Mammary epithelial cell (primary cell): ENCODE measurements at regions not wholly inside any gene's neighbourhood (a gene's known extent, or its start where the extent isn't known, plus 50 kb on each side); places are given as distances from the start of the nearest gene placed in this dataset.

ENCODE experiments used
- EZH2 ChIP-seq: IDR thresholded peaks from 2 replicates; pipeline ENCODE4 v1.6.1; 2012; ENCODE audit warnings: low read length, inconsistent platforms, borderline replicate concordance
- TF ChIP-seq, protein P1 (sequence below), 2 donors: IDR thresholded peaks in 1 of 2; conservative IDR thresholded peaks in 1 of 2; 2 replicates each; pipeline ENCODE4 v1.5.1; 2011 to 2012; ENCODE audit warnings: inconsistent platforms in 2 of 2, low read length in 2 of 2, mild to moderate bottlenecking in 2 of 2, control low read depth in 1 of 2, low read depth in 1 of 2; ENCODE audit not compliant: insufficient read depth in 1 of 2; ENCODE audit errors: extremely low read depth in 1 of 2

DNA sequence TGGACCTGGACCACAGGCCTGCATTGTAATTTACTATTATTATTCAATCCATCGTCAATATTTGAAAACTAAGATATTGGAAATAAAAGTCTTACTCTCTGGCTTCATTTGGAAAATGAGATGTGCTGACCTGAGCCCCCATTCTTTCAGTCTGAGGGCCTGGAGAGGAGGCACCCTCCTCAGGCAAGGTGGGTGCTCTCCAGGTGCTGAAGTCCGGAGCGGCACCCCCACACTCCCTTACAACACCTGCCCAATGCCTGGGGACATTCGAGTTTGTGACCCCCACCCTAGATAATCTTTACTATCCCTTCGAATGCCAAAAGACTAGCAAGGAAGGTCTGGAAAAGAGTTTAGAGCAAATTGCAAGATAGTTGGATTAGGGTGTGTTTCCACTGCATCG is 133.3 kb downstream of the EN1 start:
- TF ChIP-seq, protein P1, sequence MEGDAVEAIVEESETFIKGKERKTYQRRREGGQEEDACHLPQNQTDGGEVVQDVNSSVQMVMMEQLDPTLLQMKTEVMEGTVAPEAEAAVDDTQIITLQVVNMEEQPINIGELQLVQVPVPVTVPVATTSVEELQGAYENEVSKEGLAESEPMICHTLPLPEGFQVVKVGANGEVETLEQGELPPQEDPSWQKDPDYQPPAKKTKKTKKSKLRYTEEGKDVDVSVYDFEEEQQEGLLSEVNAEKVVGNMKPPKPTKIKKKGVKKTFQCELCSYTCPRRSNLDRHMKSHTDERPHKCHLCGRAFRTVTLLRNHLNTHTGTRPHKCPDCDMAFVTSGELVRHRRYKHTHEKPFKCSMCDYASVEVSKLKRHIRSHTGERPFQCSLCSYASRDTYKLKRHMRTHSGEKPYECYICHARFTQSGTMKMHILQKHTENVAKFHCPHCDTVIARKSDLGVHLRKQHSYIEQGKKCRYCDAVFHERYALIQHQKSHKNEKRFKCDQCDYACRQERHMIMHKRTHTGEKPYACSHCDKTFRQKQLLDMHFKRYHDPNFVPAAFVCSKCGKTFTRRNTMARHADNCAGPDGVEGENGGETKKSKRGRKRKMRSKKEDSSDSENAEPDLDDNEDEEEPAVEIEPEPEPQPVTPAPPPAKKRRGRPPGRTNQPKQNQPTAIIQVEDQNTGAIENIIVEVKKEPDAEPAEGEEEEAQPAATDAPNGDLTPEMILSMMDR (conservative IDR thresholded peaks at IDR 0.05 in 1 of 2, IDR thresholded peaks at IDR 0.05 in 1 of 2; ENCODE audit: extremely low read depth in 1 of 2, insufficient read depth in 1 of 2, low read depth in 1 of 2, low read length in 2 of 2): no peak
- no peak for TF ChIP-seq EZH2
